AG10803 (cell line): ENCODE measurements at regions not wholly inside any gene's neighbourhood (a gene's known extent, or its start where the extent isn't known, plus 50 kb on each side); places are given as distances from the start of the nearest gene placed in this dataset.

Source experiments
- DNase-seq: peaks from one replicate; pipeline ENCODE4 v3.0.0; 2010; ENCODE audit warnings: low read depth
- H3K4me3 ChIP-seq: 2 replicates; pipeline ENCODE4 v1.5.1; 2011; ENCODE audit warnings: mild to moderate bottlenecking, low read length, control low read depth
- CTCF ChIP-seq: conservative IDR thresholded peaks from 2 replicates; pipeline ENCODE4 v1.5.1; 2011; ENCODE audit warnings: mild to moderate bottlenecking, low read length, control low read depth, inconsistent platforms

- TF ChIP-seq CTCF, result no peak
- DNase-seq, result no peak
- H3K4me3 ChIP-seq, result no peak overlapping the region
Observed at GRCh38 chr7:52465216-52465615, 570.2 kb upstream of the POM121L12 start.

- H3K4me3 ChIP-seq, result no peak overlapping the region
- no peak for TF ChIP-seq CTCF
- no peak for DNase-seq
Observed at GRCh38 chr7:52463341-52463740, 572.1 kb upstream of the POM121L12 start.

- DNase-seq, result no peak
- TF ChIP-seq CTCF, result no peak
- no peak overlapping the region for H3K4me3 ChIP-seq
Observed at GRCh38 chr7:52462474-52462873, 573.0 kb upstream of the POM121L12 start.

- no peak for TF ChIP-seq CTCF
- DNase-seq, result no peak
- no peak overlapping the region for H3K4me3 ChIP-seq
Observed at GRCh38 chr7:52455571-52455970, 579.9 kb upstream of the POM121L12 start.

- no peak overlapping the region for H3K4me3 ChIP-seq
- no peak for DNase-seq
- no peak for TF ChIP-seq CTCF
Observed at GRCh38 chr7:52450816-52451215, 584.6 kb upstream of the POM121L12 start.

- TF ChIP-seq CTCF, result no peak
- DNase-seq, result no peak
- H3K4me3 ChIP-seq, result no peak overlapping the region
Observed at GRCh38 chr7:52447581-52448180, 587.8 kb upstream of the POM121L12 start.

- DNase-seq, result no peak
- no peak for TF ChIP-seq CTCF
- H3K4me3 ChIP-seq, result no peak overlapping the region
Observed at GRCh38 chr7:52436278-52436677, 599.2 kb upstream of the POM121L12 start.
